ENCODE measurements at regions not wholly inside any gene's neighbourhood (a gene's known extent, or its start where the extent isn't known, plus 50 kb on each side); places are given as distances from the start of the nearest gene placed in this dataset.

DNA sequence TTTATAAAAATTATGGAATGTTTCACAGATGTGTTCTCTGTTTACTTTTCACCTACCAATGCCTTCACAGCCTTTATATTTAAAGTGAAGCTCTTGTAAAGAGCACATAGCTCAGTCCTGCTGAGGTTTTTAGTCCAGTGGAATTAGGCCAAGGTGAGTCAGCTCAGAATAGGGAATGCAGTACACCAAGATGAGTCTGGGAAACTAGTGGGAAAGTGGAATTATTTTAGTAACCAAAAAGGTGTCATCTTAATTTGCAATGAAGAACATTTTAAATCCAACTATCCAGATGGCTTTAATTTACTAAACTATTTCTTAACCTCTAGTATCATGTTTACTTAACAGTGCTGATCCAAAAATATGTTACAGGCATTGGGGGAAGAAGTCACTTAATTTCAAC, 236.3 kb upstream of the CTBP2 start:
- ATAC-seq (replicated peaks in 1 of 2) (no peak), DNase-seq (no peak)
- no peaks in the 10 kb centered on the region for H3K36me3 Mint-ChIP-seq (ENCODE audit: insufficient read depth in 2 of 2)
- no peaks in the 10 kb centered on the region for H3K27me3 Mint-ChIP-seq (ENCODE audit: low read depth)
- no peaks in the 10 kb centered on the region for H3K4me1 Mint-ChIP-seq (ENCODE audit: low read depth)
- H3K9me3 Mint-ChIP-seq, result no peaks in the 10 kb centered on the region
- H3K4me3 Mint-ChIP-seq, result no peak overlapping the region
- H3K27ac Mint-ChIP-seq, result no peak overlapping the region

DNA sequence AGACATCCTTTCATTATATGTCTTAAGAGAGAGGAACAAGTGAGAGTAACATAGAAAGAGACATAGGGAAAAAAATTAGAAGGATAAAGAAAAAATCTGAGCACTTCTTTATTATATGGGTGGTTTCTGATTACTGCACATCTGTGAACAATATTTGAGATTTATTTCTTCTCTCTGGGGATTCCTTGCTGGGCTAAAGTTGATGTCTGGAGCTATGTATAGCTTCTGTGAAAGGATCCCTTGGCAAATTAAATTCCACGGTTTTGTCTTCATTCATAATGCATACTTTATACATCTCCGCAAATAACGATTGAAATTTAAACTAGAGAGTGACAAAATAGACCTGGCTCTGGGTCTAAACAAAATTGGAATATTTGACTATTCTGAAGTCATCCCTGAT, 232.2 kb upstream of the CTBP2 start:
- Mint-ChIP-seq H3K4me1 (ENCODE audit: low read depth) (no peaks in the 10 kb centered on the region), H3K27ac (no peak overlapping the region), H3K27me3 (ENCODE audit: low read depth) (no peaks in the 10 kb centered on the region), H3K4me3 (no peak overlapping the region), H3K9me3 (peaks cover 2 to 4% of the 10 kb centered on the region in 2 donors), H3K36me3 (ENCODE audit: insufficient read depth in 2 of 2) (peaks cover 0 to 4% of the 10 kb centered on the region in 2 donors)
- ATAC-seq (replicated peaks in 1 of 2) (no peak), DNase-seq (no peak)

DNA sequence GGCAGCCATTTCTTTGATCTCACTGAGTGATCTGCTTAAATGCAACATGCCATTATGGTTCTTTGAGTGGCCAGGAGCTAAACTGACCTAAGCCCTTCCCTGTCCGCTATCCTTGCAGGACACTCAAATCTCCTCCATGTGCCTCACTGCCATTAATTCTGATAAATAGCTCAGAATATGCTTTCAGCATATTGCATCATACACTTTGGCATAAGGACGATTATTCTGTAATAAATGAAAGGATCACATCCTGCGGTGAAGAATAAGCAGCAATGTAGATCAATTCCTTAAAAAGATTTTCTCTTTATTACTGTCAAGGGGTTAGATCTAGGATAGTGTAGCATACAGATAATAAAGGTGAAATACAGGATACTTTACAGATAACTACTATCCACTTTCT, 231.8 kb upstream of the CTBP2 start:
- H3K4me1 Mint-ChIP-seq (ENCODE audit: low read depth), result no peaks in the 10 kb centered on the region
- H3K9me3 Mint-ChIP-seq, result peaks cover 2 to 4% of the 10 kb centered on the region in 2 donors
- H3K27ac Mint-ChIP-seq, result peak overlapping the region; percentile 70
- ATAC-seq (replicated peaks in 1 of 2) (no peak), DNase-seq (no peak)
- H3K4me3 Mint-ChIP-seq, result no peak overlapping the region
- peaks cover 0 to 4% of the 10 kb centered on the region in 2 donors for H3K36me3 Mint-ChIP-seq (ENCODE audit: insufficient read depth in 2 of 2)
- H3K27me3 Mint-ChIP-seq (ENCODE audit: low read depth), result no peaks in the 10 kb centered on the region

DNA sequence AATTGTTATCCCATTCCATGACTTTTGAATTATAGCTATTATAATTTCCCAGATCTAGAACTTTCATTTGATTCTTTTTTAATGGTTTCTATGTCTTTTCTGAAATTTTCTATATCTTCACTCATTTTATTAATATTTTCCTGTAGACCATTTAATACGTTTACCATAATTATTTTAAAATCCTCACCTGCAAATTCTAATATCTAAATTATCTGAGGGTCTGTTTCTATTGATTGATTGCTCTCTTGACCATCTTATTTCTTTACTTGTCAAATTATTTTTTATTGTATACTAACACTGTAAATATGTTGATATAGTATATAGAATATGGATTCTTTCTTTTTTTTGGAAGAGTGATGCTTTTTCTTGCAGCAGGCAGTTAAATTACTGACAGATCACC, 229.3 kb upstream of the CTBP2 start:
- Mint-ChIP-seq H3K4me1 (ENCODE audit: low read depth) (no peaks in the 10 kb centered on the region), H3K36me3 (ENCODE audit: insufficient read depth in 2 of 2) (peaks cover 0 to 4% of the 10 kb centered on the region in 2 donors), H3K4me3 (no peak overlapping the region), H3K27me3 (ENCODE audit: low read depth) (no peaks in the 10 kb centered on the region), H3K9me3 (peaks cover 2 to 4% of the 10 kb centered on the region in 2 donors), H3K27ac (no peak overlapping the region)
- no peak for DNase-seq
- no peak for ATAC-seq (replicated peaks in 1 of 2)

DNA sequence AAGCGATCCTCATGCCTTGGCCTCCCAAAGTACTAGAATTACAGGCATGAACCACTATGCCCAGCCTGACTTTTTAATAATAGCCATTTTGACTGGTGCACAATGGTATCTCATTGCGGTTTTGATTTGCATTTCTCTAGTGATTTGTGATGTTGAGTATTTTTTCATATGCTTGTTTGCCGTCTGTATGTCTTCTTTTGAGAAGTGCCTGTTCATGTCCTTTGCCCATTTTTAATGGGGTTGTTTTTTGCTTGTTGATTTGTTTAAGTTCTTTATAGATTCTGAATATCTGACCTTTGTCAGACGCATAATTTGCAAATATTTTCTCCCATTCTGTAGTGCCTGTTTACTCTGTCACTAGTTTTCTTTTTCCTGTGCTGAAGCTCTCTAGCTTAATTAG, 219.2 kb upstream of the CTBP2 start:
- no peak overlapping the region for H3K4me3 Mint-ChIP-seq
- ATAC-seq (replicated peaks in 1 of 2) (no peak), DNase-seq (no peak)
- H3K36me3 Mint-ChIP-seq (ENCODE audit: insufficient read depth in 2 of 2), result peaks cover 0 to 2% of the 10 kb centered on the region in 2 donors
- no peaks in the 10 kb centered on the region for H3K4me1 Mint-ChIP-seq (ENCODE audit: low read depth)
- H3K27me3 Mint-ChIP-seq (ENCODE audit: low read depth), result no peaks in the 10 kb centered on the region
- peaks cover 10 to 12% of the 10 kb centered on the region in 2 donors for H3K9me3 Mint-ChIP-seq
- H3K27ac Mint-ChIP-seq, result no peak overlapping the region

DNA sequence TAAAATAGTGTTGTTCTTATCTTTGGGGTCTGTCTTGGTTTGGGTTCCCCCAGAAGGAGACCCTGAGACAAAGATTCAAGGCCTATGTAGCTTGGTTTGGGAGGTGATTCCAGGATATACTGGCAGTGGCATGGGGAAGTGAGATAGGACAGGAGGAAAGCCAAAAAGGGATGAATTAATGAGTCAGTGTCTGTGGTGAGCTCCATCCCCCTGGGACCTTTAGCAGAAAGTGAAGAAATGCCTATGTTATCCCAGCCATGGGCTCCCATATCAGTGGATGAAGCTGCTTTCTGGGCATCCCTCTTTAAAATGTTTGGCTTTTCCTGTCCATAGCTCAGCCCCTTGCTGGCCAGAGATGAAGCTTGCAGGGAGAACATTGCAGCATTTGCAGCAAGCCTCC, 217.0 kb upstream of the CTBP2 start:
- Mint-ChIP-seq H3K4me3 (no peak overlapping the region), H3K9me3 (peaks cover 3 to 8% of the 10 kb centered on the region in 2 donors), H3K27ac (no peak overlapping the region), H3K36me3 (ENCODE audit: insufficient read depth in 2 of 2) (no peaks in the 10 kb centered on the region), H3K4me1 (ENCODE audit: low read depth) (no peaks in the 10 kb centered on the region), H3K27me3 (ENCODE audit: low read depth) (no peaks in the 10 kb centered on the region)
- no peak for ATAC-seq (replicated peaks in 1 of 2)
- DNase-seq, result no peak

DNA sequence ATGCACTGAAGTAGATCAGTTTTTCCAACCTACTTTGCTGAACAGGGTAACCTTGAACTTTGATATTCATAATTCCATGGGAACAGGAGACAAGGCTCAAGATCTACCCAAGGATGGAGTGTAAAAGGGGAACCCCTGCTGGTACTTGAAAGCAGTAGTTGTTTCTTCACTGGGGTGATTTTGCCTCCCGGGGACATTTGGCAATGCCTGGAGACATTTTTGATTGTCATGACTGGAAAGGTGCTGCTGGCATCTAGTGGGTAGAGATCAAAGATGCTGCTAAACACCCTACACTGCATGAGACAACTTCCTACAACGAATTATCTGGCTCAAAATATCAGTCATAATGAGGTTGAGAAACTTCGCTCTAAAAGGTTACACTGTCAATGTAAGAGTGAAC, 214.8 kb upstream of the CTBP2 start:
- Mint-ChIP-seq H3K4me1 (ENCODE audit: low read depth) (no peaks in the 10 kb centered on the region), H3K4me3 (no peak overlapping the region), H3K27ac (no peak overlapping the region), H3K9me3 (peaks cover 1 to 6% of the 10 kb centered on the region in 2 donors), H3K36me3 (ENCODE audit: insufficient read depth in 2 of 2) (no peaks in the 10 kb centered on the region), H3K27me3 (ENCODE audit: low read depth) (no peaks in the 10 kb centered on the region)
- no peak for ATAC-seq (replicated peaks in 1 of 2)
- DNase-seq, result no peak

DNA sequence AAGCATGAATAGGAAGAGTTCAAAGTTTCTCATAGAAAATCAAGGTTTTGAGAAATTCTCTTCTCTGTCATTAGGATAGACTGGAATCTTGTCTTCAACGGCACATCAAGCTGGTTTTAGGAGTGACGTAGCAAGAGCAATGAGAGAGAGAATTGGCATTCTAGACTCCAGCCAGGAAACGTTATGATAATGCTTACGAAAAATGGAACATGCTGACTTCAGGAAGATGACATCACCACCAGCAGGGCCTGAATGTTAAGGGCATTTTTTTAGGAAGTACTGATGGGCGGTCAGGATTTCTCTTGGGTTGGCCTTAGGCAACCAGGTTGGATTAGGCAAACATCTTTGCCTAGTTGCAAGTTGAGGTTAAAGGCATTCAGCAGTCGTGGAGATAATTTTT, 213.2 kb upstream of the CTBP2 start:
- H3K27me3 Mint-ChIP-seq (ENCODE audit: low read depth), result no peaks in the 10 kb centered on the region
- no peak overlapping the region for H3K27ac Mint-ChIP-seq

DNA sequence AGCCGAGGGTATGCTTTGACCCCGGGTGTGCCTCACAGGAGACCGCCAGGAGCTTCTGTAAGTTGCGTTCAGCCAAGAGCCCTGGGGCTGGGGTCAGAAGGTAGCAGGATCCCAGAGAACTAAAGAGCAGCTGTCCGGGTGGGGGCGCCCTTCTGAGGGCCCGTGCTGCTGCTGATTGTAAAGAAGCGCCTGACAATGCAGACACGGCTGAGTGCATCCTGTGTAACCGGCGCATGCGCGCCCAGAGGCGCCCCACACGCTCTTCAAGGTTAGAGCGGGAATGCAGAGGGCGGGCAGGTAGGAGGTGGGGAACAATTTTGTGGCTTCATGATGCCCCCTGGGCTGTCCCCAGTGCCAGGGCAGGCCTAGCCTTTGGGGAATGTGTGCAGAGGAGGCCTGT, 210.2 kb upstream of the CTBP2 start:
- Mint-ChIP-seq H3K36me3 (ENCODE audit: insufficient read depth in 2 of 2) (no peaks in the 10 kb centered on the region), H3K4me3 (no peak overlapping the region), H3K4me1 (ENCODE audit: low read depth) (no peaks in the 10 kb centered on the region), H3K27ac (no peak overlapping the region), H3K9me3 (peaks cover 0 to 1% of the 10 kb centered on the region in 2 donors), H3K27me3 (ENCODE audit: low read depth) (no peaks in the 10 kb centered on the region)
- ATAC-seq (replicated peaks in 1 of 2) (no peak), DNase-seq (no peak)

More for the DNA sequence above, 213.2 kb upstream of the CTBP2 start:
- Mint-ChIP-seq H3K4me3 (no peak overlapping the region), H3K4me1 (ENCODE audit: low read depth) (no peaks in the 10 kb centered on the region), H3K9me3 (peaks cover 1 to 3% of the 10 kb centered on the region in 2 donors), H3K36me3 (ENCODE audit: insufficient read depth in 2 of 2) (no peaks in the 10 kb centered on the region)
- DNase-seq, result no peak
- ATAC-seq (replicated peaks in 1 of 2), result no peak

DNA sequence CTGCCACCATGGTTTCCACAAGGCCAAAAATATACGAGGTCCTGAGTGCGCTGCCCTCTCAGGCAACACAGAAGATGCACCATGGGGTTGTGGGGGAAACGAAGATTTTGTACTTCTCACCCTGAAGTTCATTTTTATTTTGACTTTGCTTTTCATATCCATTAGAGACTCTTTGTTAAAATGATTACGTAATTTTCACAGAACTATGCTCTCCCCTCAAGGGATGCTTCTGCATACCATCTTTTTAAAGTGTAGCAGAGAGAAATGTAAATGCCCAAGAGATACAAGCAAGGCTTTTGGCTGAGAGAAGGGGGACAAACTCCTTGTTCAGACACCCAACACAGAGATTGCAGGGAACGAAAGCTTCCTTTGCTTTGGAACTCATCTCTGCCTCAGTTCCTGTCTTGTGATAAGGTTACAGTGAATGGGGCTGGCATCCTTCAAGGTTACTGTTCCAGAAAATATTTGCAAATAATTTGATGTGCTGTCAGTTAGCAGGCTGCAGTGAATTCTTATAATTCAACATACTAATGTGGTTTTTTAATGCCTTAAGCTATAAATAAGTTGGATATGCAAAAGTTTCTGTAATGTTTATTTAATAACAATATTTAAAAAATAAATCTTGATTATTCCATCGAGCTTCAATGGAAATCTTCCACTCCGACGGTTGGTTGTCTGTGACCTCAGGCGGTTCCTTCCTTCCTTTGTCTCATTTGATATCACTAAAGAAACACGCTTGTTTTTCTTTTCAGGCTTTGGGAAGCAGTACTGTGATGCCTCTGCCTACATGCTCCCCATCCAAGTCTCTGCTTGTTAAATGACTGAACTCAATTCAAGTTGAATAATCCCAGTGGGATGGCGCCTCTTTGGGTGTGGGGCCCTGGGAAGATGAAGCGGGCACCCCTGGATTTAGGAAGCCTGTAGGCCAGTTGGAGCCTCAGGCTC, 209.3 kb upstream of the CTBP2 start:
- H3K36me3 Mint-ChIP-seq (ENCODE audit: insufficient read depth in 2 of 2), result no peaks in the 10 kb centered on the region
- no peak for DNase-seq
- no peak overlapping the region for H3K4me3 Mint-ChIP-seq
- no peak overlapping the region for H3K27ac Mint-ChIP-seq
- no peak for ATAC-seq (replicated peaks in 1 of 2)
- H3K9me3 Mint-ChIP-seq, result peaks cover 1 to 7% of the 10 kb centered on the region in 2 donors
- no peaks in the 10 kb centered on the region for H3K27me3 Mint-ChIP-seq (ENCODE audit: low read depth)
- H3K4me1 Mint-ChIP-seq (ENCODE audit: low read depth), result no peaks in the 10 kb centered on the region

DNA sequence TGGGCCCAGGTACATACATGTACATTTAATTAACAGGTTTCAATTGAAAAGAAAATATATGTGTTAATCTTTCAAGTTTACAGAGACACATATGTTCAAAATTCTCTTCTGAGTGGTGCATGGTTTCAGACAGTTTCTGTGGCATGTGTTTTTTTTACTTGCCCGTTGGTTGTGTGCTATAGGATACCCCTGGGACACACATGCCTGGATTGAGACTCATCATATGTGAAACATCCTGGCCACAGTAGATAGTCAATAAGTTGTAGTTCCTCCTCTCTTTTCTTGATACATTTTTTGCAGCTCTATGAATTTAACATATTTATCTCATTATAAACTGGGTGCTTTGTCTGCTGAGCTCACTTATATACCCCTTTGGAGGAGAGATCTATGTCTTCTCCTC, 207.8 kb upstream of the CTBP2 start:
- Mint-ChIP-seq H3K27ac (no peak overlapping the region), H3K9me3 (peaks cover 1 to 7% of the 10 kb centered on the region in 2 donors), H3K36me3 (ENCODE audit: insufficient read depth in 2 of 2) (no peaks in the 10 kb centered on the region), H3K4me1 (ENCODE audit: low read depth) (no peaks in the 10 kb centered on the region), H3K4me3 (no peak overlapping the region), H3K27me3 (ENCODE audit: low read depth) (no peaks in the 10 kb centered on the region)
- no peak for ATAC-seq (replicated peaks in 1 of 2)
- no peak for DNase-seq

DNA sequence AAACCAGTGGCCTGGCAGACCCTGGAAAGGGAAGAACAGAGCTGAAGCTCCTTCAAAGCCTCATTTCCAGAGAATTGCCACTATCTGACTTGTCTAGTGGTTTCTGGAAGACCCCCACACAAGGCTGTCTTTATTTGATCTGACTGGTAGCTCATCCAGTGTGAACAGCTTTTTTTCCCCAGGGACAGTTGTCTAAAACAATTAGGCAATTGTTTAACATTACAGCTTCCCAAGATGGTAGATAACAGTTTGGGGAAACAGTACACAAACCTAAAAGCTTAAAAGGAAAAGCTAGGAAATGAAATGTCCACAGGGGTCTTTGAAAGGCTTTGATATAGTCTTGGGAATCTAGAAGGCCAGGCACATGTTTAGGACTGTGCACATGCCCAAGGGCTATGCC, 203.4 kb upstream of the CTBP2 start:
- Mint-ChIP-seq H3K4me1 (ENCODE audit: low read depth) (no peaks in the 10 kb centered on the region), H3K36me3 (ENCODE audit: insufficient read depth in 2 of 2) (no peaks in the 10 kb centered on the region), H3K27ac (no peak overlapping the region), H3K9me3 (peaks cover 0 to 9% of the 10 kb centered on the region in 2 donors), H3K27me3 (ENCODE audit: low read depth) (no peaks in the 10 kb centered on the region), H3K4me3 (no peak overlapping the region)
- no peak for DNase-seq
- no peak for ATAC-seq (replicated peaks in 1 of 2)

DNA sequence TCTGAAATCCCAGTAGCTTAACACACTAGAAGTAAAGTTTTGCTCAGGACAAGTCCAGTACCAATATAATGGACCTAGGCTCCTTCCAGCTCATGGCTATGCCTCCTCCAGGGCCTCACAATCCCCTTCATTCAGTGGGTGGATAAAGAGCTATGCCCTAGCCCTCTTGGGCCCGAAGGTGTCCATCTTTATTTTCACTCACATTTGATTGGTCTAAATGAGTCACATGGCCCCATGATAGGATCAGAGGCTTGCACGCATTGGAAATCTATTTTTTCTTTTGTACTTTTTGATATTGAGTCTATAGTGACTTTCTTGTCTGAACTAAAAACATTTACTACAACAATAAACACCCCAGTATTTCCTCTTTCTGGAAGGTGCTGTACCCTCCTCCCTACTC, 202.6 kb upstream of the CTBP2 start:
- DNase-seq, result no peak
- Mint-ChIP-seq H3K4me1 (ENCODE audit: low read depth) (no peaks in the 10 kb centered on the region), H3K27me3 (ENCODE audit: low read depth) (no peaks in the 10 kb centered on the region), H3K9me3 (peaks cover 0 to 9% of the 10 kb centered on the region in 2 donors), H3K36me3 (ENCODE audit: insufficient read depth in 2 of 2) (no peaks in the 10 kb centered on the region), H3K27ac (no peak overlapping the region), H3K4me3 (no peak overlapping the region)
- ATAC-seq (replicated peaks in 1 of 2), result no peak

DNA sequence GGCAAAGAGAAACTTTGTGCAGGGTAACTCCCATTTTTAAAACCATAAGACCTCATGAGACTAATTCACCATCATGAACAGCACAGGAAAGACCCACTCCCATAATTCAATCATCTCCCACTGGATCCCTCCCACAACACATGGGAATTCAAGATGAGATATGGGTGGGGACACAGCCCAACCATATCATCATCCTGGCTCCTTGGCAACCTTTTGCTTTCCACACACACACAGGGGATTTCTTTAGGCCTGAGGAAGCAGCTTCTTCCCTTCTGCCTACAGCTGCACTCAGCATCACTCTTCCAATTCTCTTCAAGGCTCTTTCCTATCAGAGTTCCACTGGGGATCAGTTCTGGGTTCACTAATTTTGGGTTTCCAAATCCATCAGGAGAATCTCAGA, 199.0 kb upstream of the CTBP2 start:
- Mint-ChIP-seq H3K27ac (no peak overlapping the region), H3K9me3 (peaks cover 2% of the 10 kb centered on the region in 2 donors), H3K36me3 (ENCODE audit: insufficient read depth in 2 of 2) (no peaks in the 10 kb centered on the region), H3K27me3 (ENCODE audit: low read depth) (no peaks in the 10 kb centered on the region), H3K4me3 (no peak overlapping the region), H3K4me1 (ENCODE audit: low read depth) (no peaks in the 10 kb centered on the region)
- no peak for DNase-seq
- no peak for ATAC-seq (replicated peaks in 1 of 2)
